ENCODE measurements at regions not wholly inside any gene's neighbourhood (a gene's known extent, or its start where the extent isn't known, plus 50 kb on each side); places are given as distances from the start of the nearest gene placed in this dataset.

GRCh38 chr9:2477755-2478154 is 143.8 kb upstream of the VLDLR start:
- Histone ChIP-seq H3K36me3 (ENCODE audit: low read depth) (no peaks in the 10 kb centered on the region), H3K27me3 (ENCODE audit: insufficient read depth, poor library complexity, severe bottlenecking) (peaks cover 2% of the 10 kb centered on the region), H3K4me3 (ENCODE audit: severe bottlenecking) (no peak overlapping the region), H3K27ac (ENCODE audit: poor library complexity, severe bottlenecking) (no peak overlapping the region), H3K4me1 (ENCODE audit: insufficient read depth, poor library complexity, severe bottlenecking) (no peaks in the 10 kb centered on the region), H3K9me3 (ENCODE audit: severe bottlenecking) (no peaks in the 10 kb centered on the region)
- TF ChIP-seq, protein P1, sequence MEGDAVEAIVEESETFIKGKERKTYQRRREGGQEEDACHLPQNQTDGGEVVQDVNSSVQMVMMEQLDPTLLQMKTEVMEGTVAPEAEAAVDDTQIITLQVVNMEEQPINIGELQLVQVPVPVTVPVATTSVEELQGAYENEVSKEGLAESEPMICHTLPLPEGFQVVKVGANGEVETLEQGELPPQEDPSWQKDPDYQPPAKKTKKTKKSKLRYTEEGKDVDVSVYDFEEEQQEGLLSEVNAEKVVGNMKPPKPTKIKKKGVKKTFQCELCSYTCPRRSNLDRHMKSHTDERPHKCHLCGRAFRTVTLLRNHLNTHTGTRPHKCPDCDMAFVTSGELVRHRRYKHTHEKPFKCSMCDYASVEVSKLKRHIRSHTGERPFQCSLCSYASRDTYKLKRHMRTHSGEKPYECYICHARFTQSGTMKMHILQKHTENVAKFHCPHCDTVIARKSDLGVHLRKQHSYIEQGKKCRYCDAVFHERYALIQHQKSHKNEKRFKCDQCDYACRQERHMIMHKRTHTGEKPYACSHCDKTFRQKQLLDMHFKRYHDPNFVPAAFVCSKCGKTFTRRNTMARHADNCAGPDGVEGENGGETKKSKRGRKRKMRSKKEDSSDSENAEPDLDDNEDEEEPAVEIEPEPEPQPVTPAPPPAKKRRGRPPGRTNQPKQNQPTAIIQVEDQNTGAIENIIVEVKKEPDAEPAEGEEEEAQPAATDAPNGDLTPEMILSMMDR (IDR thresholded peaks at IDR 0.05; ENCODE audit: poor library complexity, severe bottlenecking): no peak
- DNase-seq (ENCODE audit: low spot score) (no peak), ATAC-seq (ENCODE audit: low read depth) (no peak)

GRCh38 chr9:2478421-2478820 is 143.2 kb upstream of the VLDLR start:
- no peak for ATAC-seq (ENCODE audit: low read depth)
- no peak overlapping the region for H3K4me3 ChIP-seq (ENCODE audit: severe bottlenecking)
- no peaks in the 10 kb centered on the region for H3K4me1 ChIP-seq (ENCODE audit: insufficient read depth, poor library complexity, severe bottlenecking)
- no peak overlapping the region for H3K27ac ChIP-seq (ENCODE audit: poor library complexity, severe bottlenecking)
- TF ChIP-seq, protein P1 (IDR thresholded peaks at IDR 0.05; ENCODE audit: poor library complexity, severe bottlenecking): no peak
- no peak for DNase-seq (ENCODE audit: low spot score)
- no peaks in the 10 kb centered on the region for H3K9me3 ChIP-seq (ENCODE audit: severe bottlenecking)
- no peaks in the 10 kb centered on the region for H3K36me3 ChIP-seq (ENCODE audit: low read depth)
- peaks cover 2% of the 10 kb centered on the region for H3K27me3 ChIP-seq (ENCODE audit: insufficient read depth, poor library complexity, severe bottlenecking)

GRCh38 chr9:2479056-2479565 is 142.5 kb upstream of the VLDLR start:
- Histone ChIP-seq H3K4me3 (ENCODE audit: severe bottlenecking) (no peak overlapping the region), H3K36me3 (ENCODE audit: low read depth) (no peaks in the 10 kb centered on the region), H3K27me3 (ENCODE audit: insufficient read depth, poor library complexity, severe bottlenecking) (peaks cover 2% of the 10 kb centered on the region), H3K9me3 (ENCODE audit: severe bottlenecking) (no peaks in the 10 kb centered on the region), H3K27ac (ENCODE audit: poor library complexity, severe bottlenecking) (no peak overlapping the region), H3K4me1 (ENCODE audit: insufficient read depth, poor library complexity, severe bottlenecking) (no peaks in the 10 kb centered on the region)
- DNase-seq (ENCODE audit: low spot score) (no peak), ATAC-seq (ENCODE audit: low read depth) (no peak)
- TF ChIP-seq, protein P1 (IDR thresholded peaks at IDR 0.05; ENCODE audit: poor library complexity, severe bottlenecking): no peak

DNA sequence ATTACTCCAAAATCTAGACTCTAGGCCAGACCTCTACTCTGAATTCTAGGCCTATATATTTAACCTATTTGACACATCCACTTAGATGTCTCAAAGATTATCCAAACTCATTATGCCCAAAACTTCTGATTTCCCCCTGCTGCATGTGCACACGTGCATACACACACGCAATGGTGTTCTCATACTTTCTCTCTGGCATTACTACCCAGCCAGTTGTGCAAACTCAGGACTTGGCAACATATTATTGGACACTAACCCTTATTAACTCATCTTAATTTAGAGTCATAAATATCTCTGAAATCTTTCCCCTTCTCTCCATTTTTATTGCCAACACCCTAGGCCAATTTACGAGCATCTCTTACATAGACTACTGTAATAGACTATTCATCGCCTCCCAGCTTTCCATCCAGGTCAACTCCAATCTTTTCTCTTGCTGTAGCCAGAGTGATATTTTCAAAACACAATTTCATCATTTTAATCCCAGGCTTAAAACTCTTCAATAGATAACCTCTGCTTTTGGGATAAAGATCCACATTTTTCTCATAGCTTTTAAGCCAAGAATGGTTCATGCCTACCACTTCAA is 141.2 kb upstream of the VLDLR start:
- Histone ChIP-seq H3K4me1 (ENCODE audit: insufficient read depth, poor library complexity, severe bottlenecking) (no peaks in the 10 kb centered on the region), H3K27ac (ENCODE audit: poor library complexity, severe bottlenecking) (no peak overlapping the region), H3K36me3 (ENCODE audit: low read depth) (no peaks in the 10 kb centered on the region), H3K4me3 (ENCODE audit: severe bottlenecking) (no peak overlapping the region), H3K9me3 (ENCODE audit: severe bottlenecking) (no peaks in the 10 kb centered on the region), H3K27me3 (ENCODE audit: insufficient read depth, poor library complexity, severe bottlenecking) (no peaks in the 10 kb centered on the region)
- TF ChIP-seq, protein P1 (IDR thresholded peaks at IDR 0.05; ENCODE audit: poor library complexity, severe bottlenecking): no peak
- no peak for DNase-seq (ENCODE audit: low spot score)
- no peak for ATAC-seq (ENCODE audit: low read depth)

DNA sequence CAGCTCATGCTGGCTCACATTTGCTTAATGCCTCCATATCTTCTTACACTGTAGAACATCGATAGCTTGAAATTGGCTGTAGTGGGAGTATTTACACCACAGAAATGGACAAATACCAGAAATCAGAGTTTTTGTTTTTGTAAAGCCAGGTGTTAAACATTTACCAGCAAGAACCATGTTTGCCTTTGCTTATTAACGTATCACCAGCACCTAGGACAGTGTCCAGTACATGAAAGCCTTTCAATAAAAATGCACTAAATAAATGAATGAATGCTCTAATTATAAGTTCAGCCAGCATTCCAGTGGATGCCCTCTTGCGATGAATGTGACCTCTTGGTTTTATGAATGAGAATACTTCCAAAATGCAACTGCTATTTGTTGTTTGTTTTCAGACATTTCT is 140.4 kb upstream of the VLDLR start:
- Histone ChIP-seq H3K4me3 (ENCODE audit: severe bottlenecking) (no peak overlapping the region), H3K4me1 (ENCODE audit: insufficient read depth, poor library complexity, severe bottlenecking) (no peaks in the 10 kb centered on the region), H3K36me3 (ENCODE audit: low read depth) (no peaks in the 10 kb centered on the region), H3K27ac (ENCODE audit: poor library complexity, severe bottlenecking) (no peak overlapping the region), H3K9me3 (ENCODE audit: severe bottlenecking) (no peaks in the 10 kb centered on the region), H3K27me3 (ENCODE audit: insufficient read depth, poor library complexity, severe bottlenecking) (no peaks in the 10 kb centered on the region)
- no peak for ATAC-seq (ENCODE audit: low read depth)
- DNase-seq (ENCODE audit: low spot score): no peak
- TF ChIP-seq, protein P1 (IDR thresholded peaks at IDR 0.05; ENCODE audit: poor library complexity, severe bottlenecking): no peak

Measured in RWPE2 (cell line).